ENCODE measurements at regions not wholly inside any gene's neighbourhood (a gene's known extent, or its start where the extent isn't known, plus 50 kb on each side); places are given as distances from the start of the nearest gene placed in this dataset.

DNA sequence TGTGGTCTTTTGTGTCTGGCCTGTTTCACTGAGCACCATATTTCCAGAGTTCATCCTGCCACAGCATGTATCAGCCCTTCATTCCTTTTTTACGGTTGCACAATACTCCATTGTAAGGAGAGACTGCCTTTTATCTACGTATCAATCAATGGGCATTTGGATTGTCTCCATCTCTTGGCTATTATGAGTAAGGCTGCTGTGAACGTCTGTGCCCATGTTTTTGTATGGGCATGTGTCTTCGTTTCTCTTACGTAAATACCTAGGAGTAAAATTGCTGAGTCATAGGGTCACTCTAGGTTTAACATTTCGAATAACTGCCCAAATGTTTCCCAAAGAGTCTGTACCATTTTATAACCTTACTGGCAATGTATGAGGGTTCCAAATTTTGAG is 202.8 kb upstream of the FOXF1 start:
- DNase-seq (ENCODE audit: low read depth, low spot score) (no peak), FAIRE-seq (no peak)
- Histone ChIP-seq H3K27ac (ENCODE audit: control insufficient read depth, insufficient read depth, low read length) (no peak overlapping the region), H3K9me3 (ENCODE audit: control insufficient read depth, low read depth, low read length) (no peaks in the 10 kb centered on the region), H3K36me3 (ENCODE audit: control insufficient read depth in 2 of 2, extremely low read depth in 1 of 2, insufficient read depth in 2 of 2, low read length in 2 of 2) (no peaks in the 10 kb centered on the region), H4K20me1 (ENCODE audit: control insufficient read depth, extremely low read depth, insufficient read depth, low read length) (no peaks in the 10 kb centered on the region), H3K4me2 (ENCODE audit: control insufficient read depth, extremely low read depth, insufficient read depth, low read depth, low read length) (no peak overlapping the region), H3K9ac (ENCODE audit: control insufficient read depth, extremely low read depth, insufficient read depth, low read length) (no peak overlapping the region), H3K4me1 (ENCODE audit: control insufficient read depth, extremely low read depth, insufficient read depth, low read length) (no peaks in the 10 kb centered on the region), H3K9me1 (ENCODE audit: control insufficient read depth, extremely low read depth, insufficient read depth, low read length) (no peaks in the 10 kb centered on the region), H3K79me2 (ENCODE audit: control insufficient read depth, insufficient read depth, low read length) (no peaks in the 10 kb centered on the region), H3K4me3 (ENCODE audit: control insufficient read depth in 2 of 3, extremely low read depth in 1 of 3, insufficient read depth in 2 of 3, low read depth in 1 of 3, low read length in 3 of 3) (no peak overlapping the region), H3K27me3 (ENCODE audit: control insufficient read depth, extremely low read depth, insufficient read depth, low read length) (no peaks in the 10 kb centered on the region), H2AFZ (ENCODE audit: control insufficient read depth, low read length) (no peak overlapping the region)
- dilution Hi-C loops (cut with MboI; ENCODE audit: extremely low pct_ligation_motif_present, low sequenced_read_pairs) = no loop called here
- TF ChIP-seq EZH2 (IDR thresholded peaks at IDR 0.05; ENCODE audit: low read length) (no peak), CTCF (optimal IDR thresholded peaks at IDR 0.05 in 1 of 3, IDR thresholded peaks at IDR 0.05 in 1 of 3, conservative IDR thresholded peaks at IDR 0.05 in 1 of 3; ENCODE audit: extremely low read depth in 1 of 3, insufficient read depth in 2 of 3, low read length in 3 of 3) (no peak)

DNA sequence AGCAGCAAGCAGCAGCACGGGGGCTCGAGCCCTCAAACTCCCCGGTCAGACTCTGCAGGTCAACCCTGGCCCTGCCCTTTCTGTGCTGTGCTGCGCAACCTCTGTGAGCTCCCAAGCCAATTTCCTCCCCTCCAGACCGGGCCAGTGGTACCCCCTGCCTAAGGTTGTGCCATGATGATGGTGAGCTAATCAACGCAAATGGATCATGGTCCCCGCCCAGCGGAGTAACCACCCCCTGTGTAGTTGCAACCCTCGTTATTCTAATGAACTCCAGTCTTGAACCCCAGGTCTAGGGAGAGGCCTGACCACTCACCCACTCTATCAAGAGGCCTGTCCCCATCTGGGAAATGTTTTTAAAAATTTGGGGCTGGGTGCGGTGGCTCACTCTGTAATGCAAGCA is 201.8 kb upstream of the FOXF1 start:
- Histone ChIP-seq H3K4me1 (ENCODE audit: control insufficient read depth, extremely low read depth, insufficient read depth, low read length) (no peaks in the 10 kb centered on the region), H2AFZ (ENCODE audit: control insufficient read depth, low read length) (no peak overlapping the region), H3K79me2 (ENCODE audit: control insufficient read depth, insufficient read depth, low read length) (no peaks in the 10 kb centered on the region), H3K36me3 (ENCODE audit: control insufficient read depth in 2 of 2, extremely low read depth in 1 of 2, insufficient read depth in 2 of 2, low read length in 2 of 2) (no peaks in the 10 kb centered on the region), H4K20me1 (ENCODE audit: control insufficient read depth, extremely low read depth, insufficient read depth, low read length) (no peaks in the 10 kb centered on the region), H3K9me1 (ENCODE audit: control insufficient read depth, extremely low read depth, insufficient read depth, low read length) (no peaks in the 10 kb centered on the region), H3K4me3 (ENCODE audit: control insufficient read depth in 2 of 3, extremely low read depth in 1 of 3, insufficient read depth in 2 of 3, low read depth in 1 of 3, low read length in 3 of 3) (no peak overlapping the region), H3K4me2 (ENCODE audit: control insufficient read depth, extremely low read depth, insufficient read depth, low read depth, low read length) (no peak overlapping the region), H3K9me3 (ENCODE audit: control insufficient read depth, low read depth, low read length) (no peaks in the 10 kb centered on the region), H3K9ac (ENCODE audit: control insufficient read depth, extremely low read depth, insufficient read depth, low read length) (no peak overlapping the region), H3K27ac (ENCODE audit: control insufficient read depth, insufficient read depth, low read length) (no peak overlapping the region), H3K27me3 (ENCODE audit: control insufficient read depth, extremely low read depth, insufficient read depth, low read length) (no peaks in the 10 kb centered on the region)
- dilution Hi-C loops (cut with MboI; ENCODE audit: extremely low pct_ligation_motif_present, low sequenced_read_pairs) = no loop called here
- DNase-seq (ENCODE audit: low read depth, low spot score) (no peak), FAIRE-seq (no peak)
- TF ChIP-seq CTCF (optimal IDR thresholded peaks at IDR 0.05 in 1 of 3, IDR thresholded peaks at IDR 0.05 in 1 of 3, conservative IDR thresholded peaks at IDR 0.05 in 1 of 3; ENCODE audit: extremely low read depth in 1 of 3, insufficient read depth in 2 of 3, low read length in 3 of 3) = no peak
- no peak for TF ChIP-seq EZH2 (IDR thresholded peaks at IDR 0.05; ENCODE audit: low read length)

All from keratinocyte (primary cell).